ENCODE measurements at regions not wholly inside any gene's neighbourhood (a gene's known extent, or its start where the extent isn't known, plus 50 kb on each side); places are given as distances from the start of the nearest gene placed in this dataset.
A peak's percentile ranks its signal among the peaks of the same experiment; 100 is the strongest.
"Not testable (repeated sequence)": the region's sequence is repeated elsewhere in the genome, so short reads cannot be mapped to it uniquely, and the experiment has no call there.

DNA sequence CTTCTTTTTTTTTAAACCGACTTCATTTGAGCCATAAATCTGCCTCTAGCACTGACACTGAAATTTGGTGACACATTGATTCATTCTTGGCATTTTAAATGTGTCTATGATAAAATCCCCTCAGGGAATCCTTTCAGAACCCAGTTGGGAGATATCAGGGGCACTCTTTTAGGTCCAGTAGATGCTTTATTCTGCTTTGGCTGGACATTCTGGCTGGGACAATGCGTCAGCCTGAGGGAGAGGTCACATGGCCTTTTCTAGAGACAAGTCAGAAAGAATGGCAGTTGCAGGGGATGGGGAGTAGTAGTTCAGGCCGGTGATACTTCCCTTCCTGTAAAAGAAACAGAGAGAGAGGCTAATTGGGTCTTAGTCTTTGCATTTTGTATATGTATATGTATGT lies 63.1 kb downstream of the TRIM43 start:
- not testable (repeated sequence) for DNase-seq (ENCODE audit: low spot score)

DNA sequence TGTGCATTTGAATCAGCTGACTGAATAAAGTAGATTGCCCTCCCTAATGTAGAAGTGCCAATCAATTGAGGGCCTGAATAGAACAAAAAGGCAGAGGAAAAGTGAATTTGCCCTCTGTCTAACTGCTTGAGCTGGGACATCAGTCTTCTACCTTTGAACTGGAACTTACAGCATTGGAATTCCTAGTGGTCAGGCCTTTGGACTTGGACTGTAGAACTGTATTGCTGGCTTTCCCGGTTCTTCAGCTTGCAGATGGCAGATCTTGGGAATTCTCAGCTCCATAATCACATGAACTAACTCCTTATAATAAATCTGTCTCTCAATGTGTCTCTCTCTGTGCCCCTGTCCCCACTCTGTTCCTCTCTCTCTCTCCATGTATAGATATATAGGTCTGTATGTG lies 64.8 kb downstream of the TRIM43 start:
- not testable (repeated sequence) for DNase-seq (ENCODE audit: low spot score)

DNA sequence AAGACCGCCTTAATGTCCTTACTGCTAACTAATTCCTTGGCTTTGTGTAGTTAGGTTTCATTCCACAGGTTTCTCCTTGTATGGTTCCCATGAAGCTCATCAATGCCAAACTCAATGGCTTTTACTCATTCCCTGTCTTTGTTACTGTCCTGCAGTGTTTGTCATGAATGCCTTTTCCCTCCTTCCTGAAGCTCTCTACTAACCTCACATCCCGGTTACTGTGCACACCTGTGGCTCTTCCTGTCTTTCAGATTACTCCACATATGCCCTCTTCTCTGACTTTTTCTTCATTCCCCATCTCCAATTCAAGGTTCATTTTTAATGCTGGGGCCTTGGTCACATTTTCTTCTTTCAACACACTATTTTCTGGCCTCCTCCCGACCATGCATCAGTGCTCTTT lies 66.1 kb downstream of the TRIM43 start:
- DNase-seq (ENCODE audit: low spot score) = not testable (repeated sequence)

DNA sequence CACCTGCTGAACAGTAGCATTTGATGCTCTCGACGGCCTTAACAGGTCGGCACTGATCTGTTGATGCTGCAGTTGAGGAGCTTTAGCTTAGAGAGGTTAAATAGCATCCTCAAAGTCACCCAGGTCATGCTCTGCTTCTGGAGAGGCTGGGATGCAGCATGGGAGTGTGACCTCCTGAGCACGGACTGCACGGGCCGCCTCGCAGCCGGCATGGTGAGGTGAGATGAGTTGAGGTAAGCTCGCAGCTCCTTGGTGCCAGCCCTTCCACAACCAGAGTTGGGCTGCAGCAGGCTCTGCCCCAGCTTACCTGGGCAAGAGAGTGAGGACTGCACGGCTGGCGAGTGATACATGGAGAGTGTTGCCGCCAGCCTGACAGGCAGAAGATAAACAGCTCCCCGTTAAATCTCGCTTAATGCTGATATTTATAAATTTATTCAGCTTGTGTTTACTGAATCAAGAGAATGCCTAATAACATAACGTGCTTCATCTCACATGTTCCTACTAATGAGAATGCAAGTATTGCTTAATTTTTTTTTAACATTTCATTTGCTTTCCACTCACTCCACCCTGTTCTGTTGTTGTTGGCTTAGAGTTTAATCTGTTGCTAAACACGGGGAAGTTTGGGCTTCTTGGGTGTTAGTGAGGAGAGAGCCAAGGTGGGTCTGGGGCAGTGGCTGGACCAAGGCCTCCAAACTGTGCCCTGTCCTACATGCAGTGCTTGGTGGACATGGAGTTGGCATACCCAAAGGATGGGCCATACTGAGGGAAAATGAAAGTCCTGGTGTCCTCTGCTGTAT lies 69.2 kb downstream of the TRIM43 start:
- DNase-seq (ENCODE audit: low spot score) = not testable (repeated sequence)

DNA sequence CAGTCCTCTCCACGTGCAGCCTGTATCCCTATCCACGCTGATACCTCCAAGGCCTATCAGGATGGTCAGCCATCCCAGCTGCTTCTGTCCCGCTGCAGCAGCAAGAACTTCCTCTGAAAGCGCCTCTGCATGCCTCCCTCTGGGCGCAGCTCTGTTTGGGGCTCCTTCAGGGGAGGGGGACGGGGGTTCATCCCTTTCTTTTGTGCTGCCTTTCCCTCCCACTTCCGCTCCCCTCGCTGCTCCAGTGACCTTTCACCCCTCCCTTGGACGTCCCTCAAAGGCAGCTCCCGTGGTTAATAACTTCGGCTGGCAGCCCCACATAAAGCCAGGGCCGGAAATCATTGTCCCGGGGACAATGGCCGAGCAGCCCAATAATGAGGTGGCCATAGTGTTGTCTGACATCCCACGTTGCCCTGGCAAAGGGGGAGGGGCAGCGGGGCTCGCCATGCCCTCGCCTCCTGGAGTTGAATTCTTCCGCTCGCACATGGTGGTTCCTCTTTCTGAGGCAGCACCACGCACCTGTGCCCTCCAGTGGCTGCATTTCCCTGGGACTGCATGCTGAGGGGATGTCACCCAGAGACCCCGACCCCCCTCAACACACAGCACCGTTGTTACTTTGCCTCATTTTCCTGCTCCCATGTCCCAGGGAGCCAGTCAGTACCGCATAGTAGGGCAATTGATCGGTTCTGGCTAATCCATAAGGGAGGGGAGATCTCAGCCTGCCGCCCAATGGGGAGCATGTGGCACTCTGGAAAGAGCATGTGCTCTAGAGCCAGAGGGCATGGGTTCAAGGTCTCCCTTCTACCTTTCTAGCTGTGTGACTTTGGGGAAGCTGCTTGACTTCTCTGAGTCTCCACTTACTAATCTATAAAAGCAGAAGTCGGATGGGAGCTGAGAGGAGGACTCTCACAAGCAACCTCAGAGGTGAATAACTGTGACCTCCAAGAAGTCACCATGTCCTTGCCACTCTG lies 72.0 kb downstream of the TRIM43 start:
- DNase-seq (ENCODE audit: low spot score) = not testable (repeated sequence)

DNA sequence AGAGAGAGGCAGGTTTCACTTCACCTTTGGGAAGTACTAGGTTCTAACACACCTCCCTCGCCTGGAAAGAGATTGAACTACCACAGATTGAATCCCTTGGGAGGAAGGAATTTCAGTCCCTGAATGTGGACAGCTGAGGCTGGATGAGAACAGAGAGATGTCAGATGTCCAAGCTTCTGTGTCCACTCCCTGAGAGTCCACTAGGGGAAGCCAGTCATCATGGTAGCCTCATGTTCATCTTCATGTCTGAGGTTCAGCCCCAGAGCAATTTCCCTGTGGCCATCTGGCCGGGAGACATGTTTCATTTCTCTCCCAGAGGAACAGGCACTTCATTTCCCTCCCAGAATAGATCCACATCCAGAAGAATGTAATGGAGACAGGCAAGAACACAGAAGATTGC lies 74.8 kb downstream of the TRIM43 start:
- DNase-seq (ENCODE audit: low spot score) = peak; percentile 13

DNA sequence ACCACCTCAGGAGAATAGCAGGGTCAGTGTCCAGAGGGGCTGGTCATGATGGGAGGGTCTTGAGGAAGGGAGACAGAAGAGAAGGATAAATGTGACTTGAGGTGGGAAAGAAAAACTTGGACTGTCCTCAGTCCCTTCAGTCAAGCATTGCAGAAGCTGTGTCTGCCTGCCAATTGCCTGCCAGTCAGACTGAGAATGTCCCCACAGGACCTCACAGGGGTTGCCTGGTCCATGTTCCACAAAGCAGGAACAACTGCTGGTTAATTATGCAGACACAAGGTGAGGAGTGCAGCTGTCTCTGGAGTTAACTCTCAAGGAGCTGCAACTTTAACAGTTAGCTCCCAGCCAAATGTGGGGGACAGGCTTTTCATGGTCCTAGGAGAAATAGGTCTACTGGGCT lies 75.7 kb downstream of the TRIM43 start:
- DNase-seq (ENCODE audit: low spot score) = no peak

DNA sequence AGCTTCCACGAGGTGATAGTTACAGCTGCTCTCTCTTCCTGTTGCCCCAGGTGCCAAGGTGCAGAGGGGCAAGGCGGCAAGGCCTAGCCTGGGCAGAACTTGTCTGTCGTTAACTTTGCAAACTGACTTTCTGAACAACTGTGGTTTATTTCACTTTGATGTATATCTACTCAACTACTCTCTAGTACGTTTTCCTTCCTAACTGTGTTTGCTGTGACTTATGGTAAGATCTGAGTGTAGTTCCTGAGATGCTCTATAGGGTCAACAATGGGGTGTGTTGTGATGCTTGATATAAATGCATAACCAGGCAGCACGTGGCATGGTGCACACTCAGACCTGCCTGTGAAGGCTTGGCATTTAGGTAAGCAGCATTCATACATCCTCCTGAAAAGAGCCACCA lies 77.1 kb downstream of the TRIM43 start:
- DNase-seq (ENCODE audit: low spot score) = not testable (repeated sequence)

DNA sequence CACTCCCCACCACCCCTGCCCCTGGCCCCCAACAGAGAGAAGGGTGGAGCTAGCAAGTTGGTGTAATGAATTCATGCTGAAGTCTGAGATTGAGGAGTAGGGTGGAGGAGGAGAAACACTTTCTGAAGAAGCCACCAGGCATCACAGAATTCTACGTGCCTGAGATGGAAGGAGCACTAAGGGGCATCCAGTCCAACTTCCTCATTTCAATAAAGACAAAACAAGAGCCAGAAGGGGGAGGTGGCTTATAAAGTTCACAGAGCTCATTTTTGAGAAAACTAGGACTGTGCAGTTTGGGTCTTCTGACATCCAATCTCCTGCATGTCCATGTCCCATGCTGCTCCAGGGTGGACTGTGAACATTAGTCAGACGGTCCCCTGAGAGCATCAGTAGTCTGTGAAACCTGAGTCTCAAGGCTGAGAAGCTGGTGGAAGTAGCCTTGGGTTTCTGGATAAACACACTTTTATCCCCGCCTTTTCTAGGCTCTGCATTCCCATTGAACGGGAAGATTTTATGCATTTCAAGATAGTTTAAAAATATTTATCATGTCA lies 77.7 kb downstream of the TRIM43 start:
- no peak for DNase-seq (ENCODE audit: low spot score)

DNA sequence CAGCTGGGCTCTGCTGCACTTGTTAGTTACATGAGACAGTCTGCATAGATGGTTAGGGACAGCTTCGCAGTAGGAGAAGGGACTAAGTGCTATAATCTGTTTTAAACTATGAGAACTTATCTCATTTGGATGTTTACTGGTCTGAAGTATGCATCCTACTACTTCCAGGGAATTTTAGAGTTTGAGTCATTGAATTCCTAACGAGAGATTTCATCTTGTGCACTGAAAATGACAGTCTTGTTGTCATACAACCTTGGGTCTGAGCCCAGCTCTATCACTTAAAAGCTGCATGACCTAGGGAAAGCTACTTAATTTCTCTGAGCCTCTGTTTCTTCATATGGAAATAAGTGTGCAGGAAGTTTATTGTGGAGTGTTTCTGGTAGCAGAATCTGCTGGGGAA lies 78.4 kb downstream of the TRIM43 start:
- no peak for DNase-seq (ENCODE audit: low spot score)

DNA sequence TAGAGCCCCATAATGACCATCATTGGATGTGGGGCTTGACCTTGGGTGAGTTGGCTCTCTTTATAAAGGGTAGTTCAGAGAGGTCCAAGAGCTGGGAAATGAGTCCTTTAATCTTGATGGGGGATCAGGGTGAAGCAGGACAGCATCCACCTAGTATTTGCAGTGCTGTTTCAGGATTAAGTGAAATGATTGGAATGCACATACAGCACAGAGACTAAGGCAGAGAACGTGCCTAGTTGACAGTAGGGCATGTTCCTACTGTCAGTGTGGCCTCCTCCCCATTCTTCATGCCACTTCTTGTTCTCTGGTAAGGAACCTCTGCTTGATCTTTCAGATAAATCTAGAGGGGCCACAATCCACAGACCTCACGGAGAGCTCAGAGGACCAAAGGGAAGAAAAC lies 78.9 kb downstream of the TRIM43 start:
- DNase-seq (ENCODE audit: low spot score) = no peak

DNA sequence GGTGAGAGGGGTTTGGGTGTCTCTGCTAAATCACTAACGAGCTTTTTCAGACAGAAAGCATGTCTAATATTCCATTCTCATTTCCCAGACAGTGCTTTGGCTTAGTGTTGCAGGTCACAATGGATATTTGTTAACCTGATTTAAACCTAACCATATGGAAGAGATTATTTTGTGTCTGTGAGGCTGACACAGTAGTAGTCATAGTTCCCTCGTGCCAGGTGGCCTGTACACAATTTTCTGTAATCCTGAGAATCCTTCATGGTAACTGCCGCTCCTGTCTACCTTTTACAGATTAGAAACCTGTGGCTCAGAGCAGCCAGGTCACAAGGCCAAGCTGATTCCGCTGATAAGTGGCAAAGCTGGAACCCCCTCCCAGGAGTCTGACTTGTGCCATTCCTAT lies 79.4 kb downstream of the TRIM43 start:
- DNase-seq (ENCODE audit: low spot score) = not testable (repeated sequence)

DNA sequence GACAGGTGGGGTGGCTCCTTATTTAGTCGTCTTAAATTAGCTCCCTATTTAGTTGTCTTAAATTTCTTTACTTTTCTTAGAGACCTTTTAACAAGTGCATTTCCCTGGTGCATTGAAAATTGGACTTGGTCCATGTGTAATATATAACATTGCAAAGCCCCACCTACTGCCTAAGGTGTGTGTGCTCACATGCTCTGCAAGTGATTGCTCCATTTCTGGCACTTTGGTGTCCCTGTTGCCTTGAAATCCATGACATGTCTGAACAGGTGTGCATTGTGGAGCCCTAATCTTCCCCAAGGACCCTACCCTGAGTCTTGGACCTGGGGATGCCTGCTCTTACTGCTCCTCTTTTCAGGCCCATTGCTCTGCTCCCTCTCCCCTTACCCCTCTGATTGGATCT lies 80.2 kb downstream of the TRIM43 start:
- not testable (repeated sequence) for DNase-seq (ENCODE audit: low spot score)

DNA sequence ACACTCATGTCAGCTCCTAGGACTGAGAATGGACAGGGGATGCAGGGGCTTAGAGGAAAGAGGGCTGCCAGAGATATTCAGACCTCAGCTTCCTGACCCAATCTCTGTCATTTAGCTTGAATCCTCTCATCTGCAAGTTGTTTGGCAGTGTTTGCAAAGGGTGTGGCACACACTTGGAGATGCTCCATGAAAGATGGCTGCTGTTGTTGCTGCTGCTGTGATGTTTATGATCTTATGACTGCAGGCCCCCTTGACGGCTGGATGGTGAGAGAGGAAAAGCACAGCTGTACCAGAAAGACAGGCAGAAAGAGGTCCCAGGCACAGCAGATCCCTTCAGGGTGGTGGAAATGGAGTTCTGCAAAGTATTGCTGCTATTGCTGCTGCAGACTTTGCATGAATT lies 80.7 kb downstream of the TRIM43 start:
- DNase-seq (ENCODE audit: low spot score) = not testable (repeated sequence)

DNA sequence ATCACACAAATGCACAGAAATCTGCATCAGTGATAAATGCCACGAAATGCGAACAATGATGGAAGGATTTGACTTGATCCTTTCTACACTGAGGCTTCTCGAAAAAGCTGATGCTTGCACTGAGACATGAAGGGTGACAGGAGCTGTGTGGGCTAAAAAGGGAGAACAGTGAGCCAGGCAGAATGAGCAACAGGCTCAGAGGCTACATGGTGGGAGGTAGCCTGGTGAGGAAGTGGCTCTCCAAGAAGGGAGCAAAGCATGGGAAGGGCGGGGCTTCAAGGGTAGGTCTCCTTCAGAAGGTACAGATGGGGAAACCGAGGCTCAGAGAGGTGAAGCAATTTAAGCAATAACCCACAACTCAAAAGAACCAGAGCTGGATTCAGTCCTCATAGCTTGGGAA lies 82.4 kb downstream of the TRIM43 start:
- DNase-seq (ENCODE audit: low spot score) = no peak

DNA sequence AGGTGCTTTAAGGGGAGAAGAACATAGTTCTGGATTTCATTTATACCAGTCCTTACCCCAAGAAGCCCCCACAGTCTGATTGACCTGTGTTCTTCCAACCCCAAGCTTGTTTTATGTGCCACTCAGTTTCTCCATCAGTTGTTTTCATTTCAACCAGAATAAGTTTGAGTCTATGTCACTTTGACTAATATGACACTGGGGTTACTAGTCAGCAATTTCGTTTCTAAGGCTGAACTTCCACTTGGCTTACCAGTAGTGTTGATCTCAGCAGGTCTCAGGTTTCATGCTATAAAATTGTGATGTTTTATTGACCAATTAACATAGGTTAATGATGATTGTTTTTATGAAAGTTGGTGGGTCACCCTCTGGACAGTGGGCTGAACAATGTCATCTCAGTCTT lies 84.8 kb downstream of the TRIM43 start:
- not testable (repeated sequence) for DNase-seq (ENCODE audit: low spot score)

DNA sequence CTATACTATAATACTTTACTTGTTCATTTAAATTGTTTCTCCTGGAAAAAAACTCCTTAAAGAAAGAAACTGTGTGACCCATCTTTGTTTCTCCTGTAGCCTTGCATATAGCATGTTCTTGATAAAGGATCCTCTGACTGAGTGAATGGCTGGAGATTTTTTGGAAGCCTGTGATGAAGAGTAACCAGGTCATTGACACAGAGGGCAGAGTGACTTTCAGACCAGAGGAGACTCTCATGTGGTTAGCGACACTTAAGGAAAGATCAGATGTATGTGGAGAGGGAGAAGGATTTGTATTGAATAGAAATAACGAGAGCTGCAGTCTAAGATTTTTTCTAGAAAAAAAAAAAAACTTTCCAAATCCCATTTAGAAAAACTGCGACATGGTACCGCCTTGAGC lies 85.5 kb downstream of the TRIM43 start:
- DNase-seq (ENCODE audit: low spot score) = no peak

DNA sequence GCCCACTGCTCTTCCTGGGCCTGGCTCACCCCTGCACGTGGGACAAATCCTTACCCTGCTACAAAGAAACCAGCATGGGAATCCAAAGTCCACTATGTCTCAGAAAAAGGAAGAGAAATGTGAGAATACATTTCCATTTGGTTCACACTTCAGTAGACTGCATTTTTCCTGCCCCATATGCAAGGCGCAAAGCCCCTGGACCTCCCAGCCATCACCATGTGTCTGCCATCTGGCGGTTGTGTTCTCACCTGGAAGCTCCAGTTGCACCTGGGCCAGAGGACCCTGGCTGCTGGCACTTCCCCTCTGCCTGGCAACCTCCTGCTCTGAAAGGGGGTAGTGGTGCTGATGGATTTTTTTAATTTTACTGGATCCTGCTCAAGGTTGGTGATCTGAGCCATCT lies 86.0 kb downstream of the TRIM43 start:
- not testable (repeated sequence) for DNase-seq (ENCODE audit: low spot score)

DNA sequence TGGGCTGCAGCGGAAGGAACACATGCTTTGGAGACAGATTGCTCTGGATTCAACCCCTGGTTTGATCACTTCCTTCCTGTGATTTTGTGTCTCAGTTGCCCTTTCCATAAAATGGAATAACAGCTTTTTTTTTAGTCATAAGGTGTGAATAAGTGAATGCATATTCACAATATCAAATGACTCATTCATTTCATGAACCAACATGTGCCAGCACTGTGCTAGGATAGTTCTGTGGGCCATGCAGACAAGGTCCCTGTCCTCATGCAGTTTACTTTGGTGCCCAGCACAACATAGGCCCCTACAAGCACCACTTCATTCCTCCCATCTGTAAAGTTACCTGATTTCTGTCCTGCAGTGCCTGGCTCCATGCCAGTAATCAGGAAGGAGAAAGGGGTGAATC lies 89.4 kb downstream of the TRIM43 start:
- not testable (repeated sequence) for DNase-seq (ENCODE audit: low spot score)

DNA sequence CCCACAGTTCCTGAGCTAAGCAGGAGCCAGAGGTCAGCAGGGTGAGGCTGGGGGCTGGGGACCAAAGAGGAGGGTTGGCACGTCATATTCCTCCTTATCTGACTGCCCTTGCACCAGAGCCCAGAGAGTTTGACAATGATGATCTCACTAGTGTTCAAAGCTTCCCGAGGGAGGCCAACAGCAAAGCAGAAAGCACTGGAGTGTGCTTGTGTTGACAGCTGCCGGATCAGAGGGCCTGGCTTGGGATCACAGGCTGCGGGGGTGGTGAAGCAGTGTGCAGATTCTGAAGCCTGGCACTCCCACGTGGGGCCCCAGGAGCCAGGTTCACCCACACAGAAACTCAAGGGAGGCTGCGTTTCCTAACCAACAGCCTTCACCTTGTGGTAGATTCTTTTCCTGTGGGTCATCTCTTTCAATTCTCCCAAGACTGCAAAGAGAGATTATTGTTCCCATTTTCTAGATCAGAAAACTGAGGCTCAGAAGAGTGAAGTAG lies 89.8 kb downstream of the TRIM43 start:
- DNase-seq (ENCODE audit: low spot score) = not testable (repeated sequence)

DNA sequence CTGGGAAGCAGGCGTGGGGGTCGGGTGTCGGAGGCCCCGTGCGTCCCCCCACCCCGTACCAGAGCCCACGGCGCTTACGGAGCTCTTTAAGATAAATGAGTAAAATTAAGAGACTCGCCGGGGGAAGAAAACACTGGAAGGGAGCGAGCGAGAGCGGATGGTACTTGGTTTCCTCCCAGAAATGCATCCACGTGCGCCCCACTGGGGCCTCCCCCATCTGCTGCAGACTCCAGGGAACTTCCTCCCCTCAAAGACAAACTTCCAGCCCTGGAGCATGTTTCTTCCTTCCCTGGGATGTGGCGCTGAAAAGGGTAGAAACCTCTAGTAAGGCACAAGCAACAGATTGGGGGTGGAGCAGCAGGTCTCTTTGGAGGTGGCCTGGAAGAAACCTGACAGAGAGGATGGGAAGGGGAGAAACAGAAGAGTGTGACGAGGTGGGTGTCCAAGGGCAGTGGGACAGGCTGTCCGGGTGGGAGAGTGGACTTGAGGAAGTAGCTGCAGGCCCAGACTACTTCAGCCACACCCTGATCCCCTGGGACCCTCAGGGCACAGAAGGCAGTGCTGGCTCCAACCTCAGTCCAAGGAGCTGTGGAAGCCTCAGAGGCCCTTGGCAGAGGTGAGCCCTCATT lies 91.2 kb downstream of the TRIM43 start:
- DNase-seq (ENCODE audit: low spot score) = not testable (repeated sequence)

DNA sequence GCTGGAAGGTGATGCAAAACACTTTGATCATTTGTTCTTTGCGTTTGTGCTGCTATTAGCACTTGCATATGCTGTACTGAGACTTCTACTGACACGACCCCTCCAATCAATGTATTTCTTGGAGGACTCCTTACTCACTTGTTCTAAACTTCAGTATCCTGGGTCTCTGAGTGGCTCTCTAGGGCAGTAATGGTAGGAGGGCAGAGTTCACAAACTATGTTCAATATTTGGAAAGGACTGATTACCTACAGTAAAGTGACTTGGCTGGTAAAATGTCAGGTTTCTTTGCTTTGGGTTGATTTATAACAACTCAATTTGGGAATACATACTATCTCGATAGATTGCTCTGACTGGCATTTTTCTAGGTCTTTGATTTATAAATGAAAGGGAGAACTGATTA lies 93.7 kb downstream of the TRIM43 start:
- no peak for DNase-seq (ENCODE audit: low spot score)

All from HT-29 (cell line).